Upper lobe of left lung (tissue), 6 donors: ENCODE measurements at regions not wholly inside any gene's neighbourhood (a gene's known extent, or its start where the extent isn't known, plus 50 kb on each side); places are given as distances from the start of the nearest gene placed in this dataset.
"Not testable (repeated sequence)": the region's sequence is repeated elsewhere in the genome, so short reads cannot be mapped to it uniquely, and the experiment has no call there.

Experiments used
- ATAC-seq, 2 donors: fragments of 200-7000 bp; cut with Tn5 transposase; one replicate each; pipeline ENCODE4 v1.9.1; 2022; ENCODE audit warnings: mild to moderate bottlenecking in 2 of 2, moderate library complexity in 2 of 2; ENCODE audit not compliant: low FRiP score in 2 of 2
- DNase-seq, 2 donors: peaks; one replicate each; pipeline ENCODE4 v3.0.0-alpha.2; 2019 to 2020
- H3K27ac ChIP-seq, 4 donors: fragments of 200-600 bp; sonication (generic); one replicate each; pipeline ENCODE4 v1.5.1; 2016 to 2019
- H3K27me3 ChIP-seq, 4 donors: fragments of 200-600 bp; sonication (generic); one replicate each; pipeline ENCODE4 v1.5.1; 2017 to 2019
- H3K36me3 ChIP-seq, 4 donors: fragments of 200-600 bp; sonication (generic); one replicate each; pipeline ENCODE4 v1.5.1; 2016 to 2019
- H3K4me1 ChIP-seq, 4 donors: fragments of 200-600 bp; sonication (generic); one replicate each; pipeline ENCODE4 v1.5.1; 2018 to 2019
- H3K4me3 ChIP-seq, 4 donors: fragments of 200-600 bp; sonication (generic); one replicate each; pipeline ENCODE4 v1.5.1; 2017 to 2019; ENCODE audit warnings: mild to moderate bottlenecking in 2 of 4, moderate library complexity in 1 of 4
- H3K9me3 ChIP-seq, 4 donors: fragments of 200-600 bp; sonication (generic); one replicate each; pipeline ENCODE4 v1.5.1; 2018 to 2019
- EP300 ChIP-seq, 4 donors: sonication (generic); formaldehyde crosslinking; IDR thresholded peaks; one replicate each; pipeline ENCODE4 v1.5.1; 2017; ENCODE audit warnings: antibody characterized with exemption in 4 of 4, control low read depth in 2 of 4
- POLR2A ChIP-seq, 4 donors: fragments of 450-650 bp; IDR thresholded peaks; one replicate each; pipeline ENCODE4 v1.5.1; 2016 to 2017; ENCODE audit warnings: antibody characterized with exemption in 4 of 4, mild to moderate bottlenecking in 2 of 4
- POLR2AphosphoS5 ChIP-seq, 2 donors: sonication (generic); formaldehyde crosslinking; IDR thresholded peaks; one replicate each; pipeline ENCODE4 v1.5.1; 2017; ENCODE audit warnings: antibody characterized with exemption in 2 of 2
- WGBS, 2 donors: methylation state at CpG; one replicate each; pipeline ENCODE4 v1.1.5; 2017 to 2018; 5-methylcytosine and 5-hydroxymethylcytosine counted together
- TF ChIP-seq, protein P1 (sequence below), 6 experiments: fragments of 450-650 bp in 4 of 6; fragments of 200-600 bp in 2 of 6; sonication (generic) in 2 of 6; IDR thresholded peaks; one replicate each; pipeline ENCODE4 v1.5.1; 2016 to 2019; ENCODE audit warnings: antibody characterized with exemption in 6 of 6
- donor health status: DM: no; HTN: no; CAD: no; lungs with moderate emphysema.
- donor health status: DM: no; HTN: yes; CAD: no; lungs with severe emphysema.

- Histone ChIP-seq H3K27me3 (no peaks in the 10 kb centered on the region), H3K9me3 (no peaks in the 10 kb centered on the region), H3K4me3 (no peak overlapping the region), H3K4me1 (no peaks in the 10 kb centered on the region), H3K27ac (no peak overlapping the region), H3K36me3 (no peaks in the 10 kb centered on the region)
- DNase-seq (no peak), ATAC-seq (no peak)
- no peak for TF ChIP-seq EP300 (IDR thresholded peaks at IDR 0.05)
- TF ChIP-seq POLR2A (IDR thresholded peaks at IDR 0.05), result no peak
- no peak for TF ChIP-seq POLR2AphosphoS5 (IDR thresholded peaks at IDR 0.05)
- TF ChIP-seq, protein P1, sequence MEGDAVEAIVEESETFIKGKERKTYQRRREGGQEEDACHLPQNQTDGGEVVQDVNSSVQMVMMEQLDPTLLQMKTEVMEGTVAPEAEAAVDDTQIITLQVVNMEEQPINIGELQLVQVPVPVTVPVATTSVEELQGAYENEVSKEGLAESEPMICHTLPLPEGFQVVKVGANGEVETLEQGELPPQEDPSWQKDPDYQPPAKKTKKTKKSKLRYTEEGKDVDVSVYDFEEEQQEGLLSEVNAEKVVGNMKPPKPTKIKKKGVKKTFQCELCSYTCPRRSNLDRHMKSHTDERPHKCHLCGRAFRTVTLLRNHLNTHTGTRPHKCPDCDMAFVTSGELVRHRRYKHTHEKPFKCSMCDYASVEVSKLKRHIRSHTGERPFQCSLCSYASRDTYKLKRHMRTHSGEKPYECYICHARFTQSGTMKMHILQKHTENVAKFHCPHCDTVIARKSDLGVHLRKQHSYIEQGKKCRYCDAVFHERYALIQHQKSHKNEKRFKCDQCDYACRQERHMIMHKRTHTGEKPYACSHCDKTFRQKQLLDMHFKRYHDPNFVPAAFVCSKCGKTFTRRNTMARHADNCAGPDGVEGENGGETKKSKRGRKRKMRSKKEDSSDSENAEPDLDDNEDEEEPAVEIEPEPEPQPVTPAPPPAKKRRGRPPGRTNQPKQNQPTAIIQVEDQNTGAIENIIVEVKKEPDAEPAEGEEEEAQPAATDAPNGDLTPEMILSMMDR (IDR thresholded peaks at IDR 0.05), result no peak
- WGBS, 2 donors, result 86 to 98% methylated on average over 2 of the region's 2 CpGs
Observed at GRCh38 chr6:8627085-8627861, 191.9 kb upstream of the SLC35B3 start.

- 96 to 100% methylated on average over 1 of the region's 1 CpG for WGBS, 2 donors
- TF ChIP-seq, protein P1 (IDR thresholded peaks at IDR 0.05), result no peak
- TF ChIP-seq POLR2A (IDR thresholded peaks at IDR 0.05) (no peak), POLR2AphosphoS5 (IDR thresholded peaks at IDR 0.05) (no peak), EP300 (IDR thresholded peaks at IDR 0.05) (no peak)
- Histone ChIP-seq H3K9me3 (no peaks in the 10 kb centered on the region), H3K36me3 (no peaks in the 10 kb centered on the region), H3K27ac (no peak overlapping the region), H3K4me1 (no peaks in the 10 kb centered on the region), H3K27me3 (no peaks in the 10 kb centered on the region), H3K4me3 (no peak overlapping the region)
- DNase-seq (no peak), ATAC-seq (no peak)
Observed at GRCh38 chr6:8624665-8625064, 189.3 kb upstream of the SLC35B3 start.

DNA sequence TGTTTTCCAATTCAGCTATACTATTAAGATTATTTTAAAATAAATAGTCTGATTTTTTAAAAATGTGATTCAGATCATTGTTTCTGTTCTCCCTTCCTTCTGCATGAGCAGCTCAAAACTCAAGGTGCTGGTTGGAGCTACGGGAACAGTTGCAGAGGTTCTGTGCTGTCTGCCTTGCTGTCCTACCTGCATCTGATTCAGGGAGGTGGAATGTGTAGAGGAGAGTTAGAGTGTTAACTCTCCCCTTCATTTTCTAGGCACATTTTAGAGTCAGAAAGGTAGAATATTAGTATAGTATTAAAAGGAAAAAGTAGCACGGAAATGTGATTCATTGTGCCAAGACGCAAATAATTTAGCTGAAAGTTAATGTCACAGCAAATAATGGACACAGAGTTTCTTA lies 188.1 kb upstream of the SLC35B3 start:
- Histone ChIP-seq H3K36me3 (no peaks in the 10 kb centered on the region), H3K9me3 (no peaks in the 10 kb centered on the region), H3K4me1 (no peaks in the 10 kb centered on the region), H3K27ac (no peak overlapping the region), H3K4me3 (no peak overlapping the region), H3K27me3 (no peaks in the 10 kb centered on the region)
- 87 to 92% methylated on average over 3 of the region's 3 CpGs for WGBS, 2 donors
- ATAC-seq, result no peak
- no peak for DNase-seq
- TF ChIP-seq POLR2AphosphoS5 (IDR thresholded peaks at IDR 0.05), result no peak
- TF ChIP-seq, protein P1 (IDR thresholded peaks at IDR 0.05), result no peak

GRCh38 chr6:8619853-8620252 lies 184.5 kb upstream of the SLC35B3 start:
- DNase-seq (no peak), ATAC-seq (no peak)
- no peak overlapping the region for H3K27ac ChIP-seq

GRCh38 chr6:8619408-8619807 lies 184.1 kb upstream of the SLC35B3 start:
- 58 to 67% methylated on average over 5 of the region's 5 CpGs for WGBS, 2 donors
- not testable (repeated sequence) for H3K27ac ChIP-seq, H3K4me3 ChIP-seq, DNase-seq, ATAC-seq, H3K27me3 ChIP-seq, H3K9me3 ChIP-seq, H3K36me3 ChIP-seq, H3K4me1 ChIP-seq

More at GRCh38 chr6:8619853-8620252, 184.5 kb upstream of the SLC35B3 start:
- Histone ChIP-seq H3K9me3 (no peaks in the 10 kb centered on the region), H3K4me1 (no peaks in the 10 kb centered on the region), H3K36me3 (no peaks in the 10 kb centered on the region), H3K4me3 (no peak overlapping the region), H3K27me3 (no peaks in the 10 kb centered on the region)
- TF ChIP-seq POLR2AphosphoS5 (IDR thresholded peaks at IDR 0.05) (no peak), EP300 (IDR thresholded peaks at IDR 0.05) (no peak), POLR2A (IDR thresholded peaks at IDR 0.05) (no peak)
- TF ChIP-seq, protein P1 (IDR thresholded peaks at IDR 0.05), result no peak
- WGBS, 2 donors, result 84 to 97% methylated on average over 7 to 8 of the region's 8 CpGs
